ENCODE measurements at regions not wholly inside any gene's neighbourhood (a gene's known extent, or its start where the extent isn't known, plus 50 kb on each side); places are given as distances from the start of the nearest gene placed in this dataset.

DNA sequence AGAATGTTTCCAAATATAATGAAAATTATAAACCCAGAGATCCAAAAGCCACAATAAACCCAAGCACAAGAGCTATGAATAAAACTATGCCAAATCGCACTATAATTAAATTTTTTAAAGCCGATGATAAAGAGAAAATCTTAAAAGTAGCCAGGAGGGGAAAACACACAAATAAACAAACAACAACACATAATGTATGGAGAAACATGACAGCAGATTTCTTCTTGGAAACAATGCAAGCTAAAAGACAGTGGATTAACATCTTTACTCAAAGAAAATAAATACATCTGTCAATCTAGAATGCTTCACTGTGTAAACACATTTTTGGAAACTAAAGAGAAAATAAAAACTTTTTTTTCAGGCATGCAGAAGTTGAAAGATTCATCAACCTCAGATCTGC is 53.0 kb upstream of the SMOX start:
- no peaks in the 10 kb centered on the region for H3K27me3 ChIP-seq (ENCODE audit: control insufficient read depth, insufficient read depth)
- H3K9me3 ChIP-seq (ENCODE audit: control insufficient read depth, low read length): no peaks in the 10 kb centered on the region
- no peaks in the 10 kb centered on the region for H3K4me1 ChIP-seq (ENCODE audit: control insufficient read depth, insufficient read depth, low read length)
- H3K4me3 ChIP-seq (ENCODE audit: low read length): no peak overlapping the region
- ATAC-seq (no peak), DNase-seq (no peak)
- intact Hi-C loops (cut with DNase I): no loop called here
- WGBS: 38% methylated on average over 2 of the region's 2 CpGs
- no peak overlapping the region for H3K27ac ChIP-seq (ENCODE audit: low read length)

DNA sequence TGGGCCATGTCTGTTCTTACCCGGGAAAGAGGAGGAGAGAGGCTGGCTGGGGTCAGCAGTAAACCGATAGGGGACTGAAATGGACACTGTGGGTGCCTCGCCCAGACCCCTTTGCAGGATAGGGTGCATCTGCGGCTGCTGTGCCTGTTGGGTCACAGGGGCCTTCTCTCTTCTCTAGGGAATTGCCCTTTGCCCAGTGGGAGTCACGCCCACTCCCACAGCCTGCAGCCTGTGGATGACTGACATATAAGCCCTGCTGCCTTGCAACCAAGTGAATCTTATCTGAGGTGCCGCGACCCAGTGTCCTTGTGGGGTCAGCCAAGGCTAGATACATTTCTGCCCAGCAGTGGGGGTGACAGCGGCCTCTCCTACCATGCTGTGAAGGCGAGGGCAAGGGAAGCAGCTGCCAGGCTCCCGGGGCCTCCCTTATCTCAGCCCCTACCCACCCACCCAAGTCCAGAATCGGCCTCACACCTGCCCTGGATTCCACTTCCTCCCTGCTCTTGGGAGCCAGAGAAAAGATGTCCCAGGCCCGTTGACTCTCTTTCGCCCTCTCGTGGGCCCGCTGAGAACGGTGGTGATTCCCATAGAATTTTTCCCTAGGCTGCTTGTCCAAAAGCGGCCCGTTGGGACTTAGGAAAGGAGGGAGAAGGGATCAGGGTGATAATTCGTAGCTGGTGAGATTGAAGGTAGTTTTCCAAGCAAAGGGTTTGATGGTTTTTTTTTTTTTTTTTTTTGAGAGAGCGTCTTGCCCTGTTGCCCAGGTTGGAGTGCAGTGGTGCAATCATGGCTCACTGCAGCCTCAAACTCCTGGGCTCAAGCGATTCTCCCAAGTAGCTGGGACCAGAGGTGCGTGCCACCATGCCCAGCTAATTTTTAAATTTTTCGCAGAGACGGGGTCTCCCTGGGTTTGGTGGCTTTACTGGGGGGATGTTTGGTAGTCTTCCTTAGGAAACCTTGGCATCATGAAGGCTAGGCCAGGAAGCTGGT is 56.8 kb upstream of the SMOX start:
- ATAC-seq (peak; percentile 54 to 58), DNase-seq (peak; percentile 59 to 86 (median 75))
- Histone ChIP-seq H3K27ac (ENCODE audit: low read length) (no peak overlapping the region), H3K4me1 (ENCODE audit: control insufficient read depth, insufficient read depth, low read length) (no peaks in the 10 kb centered on the region), H3K27me3 (ENCODE audit: control insufficient read depth, insufficient read depth) (no peaks in the 10 kb centered on the region), H3K4me3 (ENCODE audit: low read length) (no peak overlapping the region), H3K9me3 (ENCODE audit: control insufficient read depth, low read length) (no peaks in the 10 kb centered on the region)
- intact Hi-C loops (cut with DNase I): no loop called here
- 46% methylated on average over 24 of the region's 24 CpGs for WGBS

DNA sequence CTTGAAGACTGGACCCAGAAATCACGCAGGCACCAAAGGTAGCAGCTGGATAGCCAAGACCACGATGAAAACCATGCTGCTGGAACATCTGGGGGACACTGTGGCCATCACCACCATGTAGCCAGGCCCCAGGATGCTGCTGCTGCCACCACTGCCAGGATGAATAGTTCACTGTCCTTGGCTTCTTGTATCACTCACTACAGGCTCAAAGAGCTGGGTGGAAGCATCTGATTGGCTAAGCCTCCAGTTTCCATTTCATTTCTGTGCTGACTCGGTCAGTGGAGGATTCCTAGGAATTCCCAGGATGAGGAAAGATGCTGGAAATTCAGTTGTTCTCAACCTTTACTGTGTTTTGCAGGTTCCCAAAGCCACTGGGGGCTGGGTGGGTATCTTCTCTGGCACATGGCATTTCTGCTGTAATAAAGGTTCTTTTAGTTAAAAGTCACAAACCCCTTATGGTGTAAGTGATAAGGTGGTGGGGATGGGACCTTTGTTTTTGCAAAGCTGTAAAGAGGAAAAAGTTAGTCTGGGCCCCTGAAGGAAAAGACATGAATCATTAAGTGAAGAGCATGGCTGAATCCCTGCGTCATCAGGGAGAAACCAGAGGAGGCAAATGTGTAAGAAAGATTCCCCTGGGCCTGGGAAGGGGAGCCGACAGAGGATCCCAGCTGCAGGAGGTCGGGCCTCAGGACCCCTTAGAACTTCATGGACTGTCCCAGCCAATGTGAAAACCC is 57.7 kb upstream of the SMOX start:
- intact Hi-C loops (cut with DNase I): no loop called here

DNA sequence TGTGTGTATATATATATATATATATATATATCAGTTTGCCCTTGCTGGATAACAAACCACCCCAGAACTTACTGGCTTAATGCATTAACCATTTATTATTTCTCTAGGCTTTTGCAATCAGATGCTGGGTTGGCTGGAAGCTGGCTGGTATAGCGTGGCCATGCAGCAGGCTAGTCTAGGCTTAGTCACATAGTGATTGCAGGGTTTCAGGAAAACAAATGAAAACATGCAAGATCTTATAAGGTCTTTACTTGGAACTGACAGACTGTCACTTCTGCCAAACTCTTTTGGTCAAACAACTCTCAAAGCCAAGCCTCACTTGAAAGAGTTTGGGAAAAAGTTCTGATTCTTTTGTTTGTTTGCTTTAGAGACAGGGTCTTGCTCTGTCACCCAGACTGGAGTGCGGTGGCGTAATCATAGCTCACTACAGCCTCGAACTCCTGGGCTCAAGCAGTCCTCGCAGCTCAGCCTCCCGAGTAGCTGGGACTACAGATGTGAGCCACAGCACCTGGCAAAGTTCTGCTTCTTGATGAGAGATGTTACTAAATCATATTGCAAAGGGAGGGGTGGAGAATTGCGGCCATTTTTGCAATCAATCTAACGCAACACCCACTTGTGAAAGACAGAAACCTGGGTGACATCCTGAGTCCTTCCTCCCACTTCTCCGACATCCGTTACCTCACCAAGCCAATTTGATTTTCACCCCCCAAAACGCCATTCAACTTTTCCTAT is 58.7 kb upstream of the SMOX start:
- no peak overlapping the region for H3K4me3 ChIP-seq (ENCODE audit: low read length)
- DNase-seq (no peak), ATAC-seq (no peak)
- H3K27ac ChIP-seq (ENCODE audit: low read length): no peak overlapping the region
- H3K27me3 ChIP-seq (ENCODE audit: control insufficient read depth, insufficient read depth): no peaks in the 10 kb centered on the region
- no peaks in the 10 kb centered on the region for H3K9me3 ChIP-seq (ENCODE audit: control insufficient read depth, low read length)
- intact Hi-C loops (cut with DNase I): loop anchor here in 2 of 4 donors (10.0 kb wide), 3 partner anchors 75 to 415 kb away; partner anchors contain the start of genes PANK2 (in 1 of the 2) and RNF24 (in 1 of the 2)
- 73% methylated on average over 11 of the region's 11 CpGs for WGBS
- no peaks in the 10 kb centered on the region for H3K4me1 ChIP-seq (ENCODE audit: control insufficient read depth, insufficient read depth, low read length)

More for the DNA sequence above, 57.7 kb upstream of the SMOX start:
- DNase-seq (no peak), ATAC-seq (peak in 1 of 2 donors; percentile 14)
- Histone ChIP-seq H3K9me3 (ENCODE audit: control insufficient read depth, low read length) (no peaks in the 10 kb centered on the region), H3K27me3 (ENCODE audit: control insufficient read depth, insufficient read depth) (no peaks in the 10 kb centered on the region), H3K27ac (ENCODE audit: low read length) (no peak overlapping the region), H3K4me3 (ENCODE audit: low read length) (no peak overlapping the region), H3K4me1 (ENCODE audit: control insufficient read depth, insufficient read depth, low read length) (no peaks in the 10 kb centered on the region)
- 65% methylated on average over 6 of the region's 6 CpGs for WGBS

DNA sequence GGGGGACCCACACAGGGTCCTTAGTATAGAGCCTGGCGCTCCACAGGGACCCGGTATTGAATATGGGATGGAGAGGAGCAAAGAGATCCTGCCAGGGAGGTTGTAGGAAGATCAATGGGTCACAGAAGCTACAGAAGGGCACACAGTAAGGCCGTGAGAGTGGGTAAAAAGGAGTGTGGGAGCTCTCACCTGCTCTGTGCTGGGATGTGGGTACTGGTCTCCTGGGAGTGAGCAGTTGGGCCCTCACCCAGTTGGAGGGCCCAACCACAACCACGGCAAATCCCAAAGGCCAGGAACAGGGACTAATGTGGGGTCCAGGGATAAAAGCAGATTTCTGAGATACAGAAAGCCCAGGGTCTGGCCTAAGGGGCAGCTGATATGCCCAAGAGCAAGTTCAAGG is 59.9 kb upstream of the SMOX start:
- peaks cover 1% of the 10 kb centered on the region for H3K4me1 ChIP-seq (ENCODE audit: control insufficient read depth, insufficient read depth, low read length)
- no peaks in the 10 kb centered on the region for H3K9me3 ChIP-seq (ENCODE audit: control insufficient read depth, low read length)
- H3K27ac ChIP-seq (ENCODE audit: low read length): no peak overlapping the region
- no peaks in the 10 kb centered on the region for H3K27me3 ChIP-seq (ENCODE audit: control insufficient read depth, insufficient read depth)
- ATAC-seq (no peak), DNase-seq (no peak)
- intact Hi-C loops (cut with DNase I): loop anchor here in 2 of 4 donors (10.0 kb wide), 3 partner anchors 74 to 414 kb away; partner anchors contain the start of genes PANK2 (in 1 of the 2) and RNF24 (in 1 of the 2)
- WGBS: 96% methylated on average over 4 of the region's 4 CpGs
- H3K4me3 ChIP-seq (ENCODE audit: low read length): no peak overlapping the region

DNA sequence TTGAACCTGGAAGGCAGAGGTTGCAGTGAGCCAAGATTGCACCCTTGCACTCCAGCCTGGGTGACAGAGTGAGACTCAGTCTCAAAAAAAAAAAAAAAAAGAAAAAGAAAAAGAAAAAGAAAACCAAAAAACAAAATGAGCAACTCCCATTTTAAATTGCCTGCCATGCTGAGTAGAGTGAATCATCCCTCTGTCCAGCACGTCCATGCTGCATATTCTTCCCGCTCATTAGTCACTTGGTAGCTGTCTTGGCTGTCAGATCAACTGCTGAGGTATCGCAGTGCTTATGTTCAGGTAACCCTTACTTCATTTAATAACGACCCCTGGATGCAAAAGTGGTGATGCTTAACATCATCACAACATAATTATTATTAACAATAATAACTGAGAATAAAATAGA is 60.7 kb upstream of the SMOX start:
- Histone ChIP-seq H3K27ac (ENCODE audit: low read length) (no peak overlapping the region), H3K4me3 (ENCODE audit: low read length) (no peak overlapping the region), H3K4me1 (ENCODE audit: control insufficient read depth, insufficient read depth, low read length) (peaks cover 4% of the 10 kb centered on the region), H3K9me3 (ENCODE audit: control insufficient read depth, low read length) (no peaks in the 10 kb centered on the region), H3K27me3 (ENCODE audit: control insufficient read depth, insufficient read depth) (no peaks in the 10 kb centered on the region)
- DNase-seq (no peak), ATAC-seq (no peak)
- 64% methylated on average over 4 of the region's 4 CpGs for WGBS
- intact Hi-C loops (cut with DNase I): loop anchor here in 3 of 4 donors (2.0 to 10.0 kb wide), 4 partner anchors 73 to 413 kb away; partner anchors contain the start of genes PANK2 (in 1 of the 3) and RNF24 (in 1 of the 3)

DNA sequence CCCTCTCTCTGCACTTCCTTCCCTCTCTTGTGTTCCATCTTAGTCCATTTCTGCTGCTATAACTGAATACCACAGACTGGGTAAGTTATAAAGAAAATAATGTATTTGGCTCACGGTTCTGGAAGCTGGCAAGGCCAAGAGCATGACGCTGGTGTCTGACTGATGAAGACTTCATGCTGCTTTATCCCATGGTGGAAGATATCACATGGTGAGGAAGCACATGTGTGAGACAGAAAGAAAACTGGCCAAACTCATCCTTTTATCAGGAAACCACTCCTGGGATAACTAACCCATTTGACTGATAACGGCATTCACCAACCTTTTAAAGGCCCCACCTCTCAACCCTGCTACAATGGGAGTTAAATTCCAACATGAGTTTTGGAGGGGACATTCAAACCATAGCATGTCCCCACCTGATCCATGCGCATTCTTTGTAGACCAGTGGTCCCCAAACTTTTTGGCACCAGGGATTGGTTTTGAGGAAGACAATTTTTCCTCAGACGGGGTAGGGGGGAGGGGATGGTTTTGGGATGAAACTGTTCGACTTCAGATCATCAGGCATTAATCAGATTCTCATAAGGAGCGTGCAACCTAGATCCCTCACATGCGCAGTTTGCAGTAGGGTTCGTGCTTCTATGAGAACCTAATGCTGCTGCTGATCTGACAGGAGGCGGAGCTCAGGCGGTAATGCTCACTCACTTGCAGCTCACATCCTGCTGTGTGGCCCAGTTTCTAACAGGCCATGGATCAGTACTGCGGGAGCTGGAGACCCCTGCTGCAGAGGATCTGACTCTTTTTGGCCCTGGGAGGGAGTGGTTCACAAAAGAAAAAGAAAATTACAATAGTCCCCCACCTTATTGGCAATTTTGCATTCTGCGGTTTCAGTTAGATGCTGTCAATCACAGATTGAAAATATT is 61.6 kb upstream of the SMOX start:
- Histone ChIP-seq H3K4me1 (ENCODE audit: control insufficient read depth, insufficient read depth, low read length) (peaks cover 4% of the 10 kb centered on the region), H3K4me3 (ENCODE audit: low read length) (no peak overlapping the region), H3K9me3 (ENCODE audit: control insufficient read depth, low read length) (no peaks in the 10 kb centered on the region), H3K27me3 (ENCODE audit: control insufficient read depth, insufficient read depth) (no peaks in the 10 kb centered on the region), H3K27ac (ENCODE audit: low read length) (no peak overlapping the region)
- 80% methylated on average over 13 of the region's 13 CpGs for WGBS
- no peak for DNase-seq
- ATAC-seq: no peak
- intact Hi-C loops (cut with DNase I): loop anchor here in 3 of 4 donors (2.0 to 10.0 kb wide), 4 partner anchors 72 to 412 kb away; partner anchors contain the start of genes PANK2 (in 1 of the 3) and RNF24 (in 1 of the 3)

DNA sequence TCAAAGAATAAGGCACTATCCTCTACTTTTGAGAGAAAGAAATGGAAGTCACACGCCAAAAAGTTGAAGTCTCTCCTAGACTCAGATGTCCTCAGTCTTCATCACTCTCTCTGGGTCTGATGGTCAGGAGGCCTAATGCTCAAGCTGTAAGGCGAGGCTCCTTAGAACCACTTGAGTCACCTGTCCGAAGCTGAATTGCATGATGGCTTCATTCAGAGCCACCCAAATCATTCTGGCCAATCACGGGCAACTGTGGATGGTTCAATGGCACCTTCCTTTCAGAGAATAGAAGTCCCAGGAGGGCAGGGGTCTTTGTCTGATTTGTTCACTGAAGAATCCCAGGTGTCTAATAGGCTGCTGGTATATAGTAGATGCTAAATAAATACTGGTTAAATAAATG is 63.9 kb upstream of the SMOX start:
- Histone ChIP-seq H3K27ac (ENCODE audit: low read length) (no peak overlapping the region), H3K27me3 (ENCODE audit: control insufficient read depth, insufficient read depth) (no peaks in the 10 kb centered on the region), H3K4me1 (ENCODE audit: control insufficient read depth, insufficient read depth, low read length) (peaks cover 4% of the 10 kb centered on the region), H3K4me3 (ENCODE audit: low read length) (no peak overlapping the region), H3K9me3 (ENCODE audit: control insufficient read depth, low read length) (no peaks in the 10 kb centered on the region)
- DNase-seq (no peak), ATAC-seq (no peak)
- 75% methylated on average over 4 of the region's 4 CpGs for WGBS
- intact Hi-C loops (cut with DNase I): loop anchor here in 3 of 4 donors (5.0 to 10.0 kb wide), 4 partner anchors 67 to 410 kb away; partner anchors contain the start of genes RNF24 (in 2 of the 3) and PANK2 (in 1 of the 3)

DNA sequence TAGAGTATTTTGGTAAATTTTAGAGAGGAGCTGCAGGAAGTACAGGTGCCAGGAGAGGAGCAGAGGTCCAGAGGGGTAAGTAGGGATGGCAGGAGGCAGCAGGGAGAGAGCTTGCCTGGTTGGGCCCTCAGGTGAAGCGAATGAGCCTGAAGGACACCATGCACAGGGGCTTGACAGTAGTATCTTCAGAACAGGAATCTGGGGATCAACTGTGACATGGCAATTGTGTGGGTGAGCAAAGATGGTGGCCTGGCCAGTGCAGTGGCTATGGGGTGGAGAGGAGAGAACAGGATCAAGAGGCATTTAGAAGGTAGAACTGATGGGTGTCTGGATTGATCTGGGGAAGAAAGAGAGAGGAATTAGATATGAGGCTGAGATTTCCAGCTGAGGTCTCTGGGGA is 64.5 kb upstream of the SMOX start:
- Histone ChIP-seq H3K4me3 (ENCODE audit: low read length) (no peak overlapping the region), H3K27ac (ENCODE audit: low read length) (no peak overlapping the region), H3K9me3 (ENCODE audit: control insufficient read depth, low read length) (no peaks in the 10 kb centered on the region), H3K27me3 (ENCODE audit: control insufficient read depth, insufficient read depth) (no peaks in the 10 kb centered on the region), H3K4me1 (ENCODE audit: control insufficient read depth, insufficient read depth, low read length) (peaks cover 4% of the 10 kb centered on the region)
- ATAC-seq (no peak), DNase-seq (no peak)
- intact Hi-C loops (cut with DNase I): loop anchor here in 3 of 4 donors (5.0 to 10.0 kb wide), 4 partner anchors 67 to 409 kb away; partner anchors contain the start of genes RNF24 (in 2 of the 3) and PANK2 (in 1 of the 3)
- WGBS: 100% methylated on average over 1 of the region's 1 CpG

Data from right cardiac atrium (tissue), 5 donors.